ENCODE measurements at regions not wholly inside any gene's neighbourhood (a gene's known extent, or its start where the extent isn't known, plus 50 kb on each side); places are given as distances from the start of the nearest gene placed in this dataset.
"Not testable (repeated sequence)": the region's sequence is repeated elsewhere in the genome, so short reads cannot be mapped to it uniquely, and the experiment has no call there.

GRCh38 chr5:99453196-99453595, 524.4 kb upstream of the CHD1 start:
- Mint-ChIP-seq H3K4me3 (no peak overlapping the region), H3K27ac (no peak overlapping the region), H3K27me3 (no peaks in the 10 kb centered on the region), H3K4me1 (ENCODE audit: low read depth) (no peaks in the 10 kb centered on the region), H3K9me3 (no peaks in the 10 kb centered on the region), H3K36me3 (no peaks in the 10 kb centered on the region)
- ChIA-PET POLR2A (no interaction called here), CTCF (no interaction called here)
- intact Hi-C loops (cut with micrococcal nuclease) = no loop called here
- DNase-seq = no peak

- Mint-ChIP-seq H3K27ac (no peak overlapping the region), H3K9me3 (no peaks in the 10 kb centered on the region), H3K4me3 (no peak overlapping the region), H3K4me1 (ENCODE audit: low read depth) (no peaks in the 10 kb centered on the region), H3K27me3 (no peaks in the 10 kb centered on the region), H3K36me3 (no peaks in the 10 kb centered on the region)
- no peak for DNase-seq
- intact Hi-C loops (cut with micrococcal nuclease) = no loop called here
- POLR2A ChIA-PET = no interaction called here
- CTCF ChIA-PET = no interaction called here
Measured at GRCh38 chr5:99449786-99450185, 521.0 kb upstream of the CHD1 start.

GRCh38 chr5:99445805-99446204, 517.0 kb upstream of the CHD1 start:
- intact Hi-C loops (cut with micrococcal nuclease) = no loop called here
- Mint-ChIP-seq H3K27me3 (no peaks in the 10 kb centered on the region), H3K9me3 (no peaks in the 10 kb centered on the region), H3K36me3 (no peaks in the 10 kb centered on the region), H3K4me1 (ENCODE audit: low read depth) (no peaks in the 10 kb centered on the region), H3K4me3 (no peak overlapping the region), H3K27ac (no peak overlapping the region)
- ChIA-PET POLR2A (no interaction called here), CTCF (no interaction called here)
- DNase-seq = no peak

- DNase-seq = no peak
- no peaks in the 10 kb centered on the region for H3K36me3 Mint-ChIP-seq
- H3K27ac Mint-ChIP-seq = no peak overlapping the region
- no peak overlapping the region for H3K4me3 Mint-ChIP-seq
- no peaks in the 10 kb centered on the region for H3K27me3 Mint-ChIP-seq
- intact Hi-C loops (cut with micrococcal nuclease) = no loop called here
- CTCF ChIA-PET = no interaction called here
- no peaks in the 10 kb centered on the region for H3K9me3 Mint-ChIP-seq
- no peaks in the 10 kb centered on the region for H3K4me1 Mint-ChIP-seq (ENCODE audit: low read depth)
- POLR2A ChIA-PET = no interaction called here
Measured at GRCh38 chr5:99441235-99441634, 512.4 kb upstream of the CHD1 start.

GRCh38 chr5:99438619-99439018, 509.8 kb upstream of the CHD1 start:
- intact Hi-C loops (cut with micrococcal nuclease) = no loop called here
- no peak overlapping the region for H3K27ac Mint-ChIP-seq
- ChIA-PET CTCF (no interaction called here), POLR2A (no interaction called here)
- no peak overlapping the region for H3K4me3 Mint-ChIP-seq
- H3K4me1 Mint-ChIP-seq (ENCODE audit: low read depth) = no peaks in the 10 kb centered on the region
- H3K9me3 Mint-ChIP-seq = no peaks in the 10 kb centered on the region
- DNase-seq = no peak
- no peaks in the 10 kb centered on the region for H3K27me3 Mint-ChIP-seq
- H3K36me3 Mint-ChIP-seq = no peaks in the 10 kb centered on the region

GRCh38 chr5:99437986-99438385, 509.2 kb upstream of the CHD1 start:
- H3K27me3 Mint-ChIP-seq = no peaks in the 10 kb centered on the region
- intact Hi-C loops (cut with micrococcal nuclease) = no loop called here
- H3K9me3 Mint-ChIP-seq = no peaks in the 10 kb centered on the region
- no peaks in the 10 kb centered on the region for H3K4me1 Mint-ChIP-seq (ENCODE audit: low read depth)
- DNase-seq = no peak
- H3K36me3 Mint-ChIP-seq = no peaks in the 10 kb centered on the region
- ChIA-PET POLR2A (no interaction called here), CTCF (no interaction called here)
- no peak overlapping the region for H3K4me3 Mint-ChIP-seq
- no peak overlapping the region for H3K27ac Mint-ChIP-seq

GRCh38 chr5:99423396-99423795, 494.6 kb upstream of the CHD1 start:
- DNase-seq; CTCF ChIA-PET; H3K36me3 Mint-ChIP-seq; H3K4me1 Mint-ChIP-seq (ENCODE audit: low read depth); H3K4me3 Mint-ChIP-seq; H3K27ac Mint-ChIP-seq; intact Hi-C loops (cut with micrococcal nuclease); H3K27me3 Mint-ChIP-seq; POLR2A ChIA-PET; H3K9me3 Mint-ChIP-seq: not testable (repeated sequence)

- H3K36me3 Mint-ChIP-seq; DNase-seq; POLR2A ChIA-PET; intact Hi-C loops (cut with micrococcal nuclease); CTCF ChIA-PET; H3K27ac Mint-ChIP-seq; H3K27me3 Mint-ChIP-seq; H3K4me1 Mint-ChIP-seq (ENCODE audit: low read depth); H3K9me3 Mint-ChIP-seq; H3K4me3 Mint-ChIP-seq: not testable (repeated sequence)
Measured at GRCh38 chr5:99418640-99419039, 489.8 kb upstream of the CHD1 start.

GRCh38 chr5:99410386-99410785, 481.6 kb upstream of the CHD1 start:
- H3K27me3 Mint-ChIP-seq; H3K9me3 Mint-ChIP-seq; intact Hi-C loops (cut with micrococcal nuclease); H3K36me3 Mint-ChIP-seq; H3K4me3 Mint-ChIP-seq; POLR2A ChIA-PET; H3K4me1 Mint-ChIP-seq (ENCODE audit: low read depth); DNase-seq; CTCF ChIA-PET; H3K27ac Mint-ChIP-seq: not testable (repeated sequence)

GRCh38 chr5:99404764-99405302, 476.0 kb upstream of the CHD1 start:
- CTCF ChIA-PET; H3K9me3 Mint-ChIP-seq; intact Hi-C loops (cut with micrococcal nuclease); POLR2A ChIA-PET; DNase-seq; H3K27ac Mint-ChIP-seq; H3K27me3 Mint-ChIP-seq; H3K4me1 Mint-ChIP-seq (ENCODE audit: low read depth); H3K4me3 Mint-ChIP-seq; H3K36me3 Mint-ChIP-seq: not testable (repeated sequence)

GRCh38 chr5:99400571-99400970, 471.8 kb upstream of the CHD1 start:
- intact Hi-C loops (cut with micrococcal nuclease) = not testable (repeated sequence)

GRCh38 chr5:99398976-99399375, 470.2 kb upstream of the CHD1 start:
- H3K27me3 Mint-ChIP-seq = no peaks in the 10 kb centered on the region
- intact Hi-C loops (cut with micrococcal nuclease) = no loop called here
- no peaks in the 10 kb centered on the region for H3K36me3 Mint-ChIP-seq
- no peaks in the 10 kb centered on the region for H3K4me1 Mint-ChIP-seq (ENCODE audit: low read depth)
- peaks cover 8% of the 10 kb centered on the region for H3K9me3 Mint-ChIP-seq
- no peak overlapping the region for H3K4me3 Mint-ChIP-seq
- ChIA-PET CTCF (no interaction called here), POLR2A (interaction anchor here (0.7 kb wide), 1 partner anchor 741 kb away, joined by 3 read pairs; no protein-coding TSS in a partner anchor)
- H3K27ac Mint-ChIP-seq = no peak overlapping the region
- no peak for DNase-seq

More at GRCh38 chr5:99400571-99400970, 471.8 kb upstream of the CHD1 start:
- POLR2A ChIA-PET; H3K4me1 Mint-ChIP-seq (ENCODE audit: low read depth); H3K27me3 Mint-ChIP-seq; H3K27ac Mint-ChIP-seq; H3K9me3 Mint-ChIP-seq; DNase-seq; H3K36me3 Mint-ChIP-seq; CTCF ChIA-PET; H3K4me3 Mint-ChIP-seq: not testable (repeated sequence)

- no peaks in the 10 kb centered on the region for H3K4me1 Mint-ChIP-seq (ENCODE audit: low read depth)
- ChIA-PET POLR2A (no interaction called here), CTCF (no interaction called here)
- H3K4me3 Mint-ChIP-seq = no peak overlapping the region
- peaks cover 11% of the 10 kb centered on the region for H3K9me3 Mint-ChIP-seq
- H3K36me3 Mint-ChIP-seq = no peaks in the 10 kb centered on the region
- DNase-seq = no peak
- H3K27me3 Mint-ChIP-seq = no peaks in the 10 kb centered on the region
- H3K27ac Mint-ChIP-seq = no peak overlapping the region
- intact Hi-C loops (cut with micrococcal nuclease) = no loop called here
Measured at GRCh38 chr5:99386406-99387077, 457.7 kb upstream of the CHD1 start.
